ENCODE measurements at regions not wholly inside any gene's neighbourhood (a gene's known extent, or its start where the extent isn't known, plus 50 kb on each side); places are given as distances from the start of the nearest gene placed in this dataset.

DNA sequence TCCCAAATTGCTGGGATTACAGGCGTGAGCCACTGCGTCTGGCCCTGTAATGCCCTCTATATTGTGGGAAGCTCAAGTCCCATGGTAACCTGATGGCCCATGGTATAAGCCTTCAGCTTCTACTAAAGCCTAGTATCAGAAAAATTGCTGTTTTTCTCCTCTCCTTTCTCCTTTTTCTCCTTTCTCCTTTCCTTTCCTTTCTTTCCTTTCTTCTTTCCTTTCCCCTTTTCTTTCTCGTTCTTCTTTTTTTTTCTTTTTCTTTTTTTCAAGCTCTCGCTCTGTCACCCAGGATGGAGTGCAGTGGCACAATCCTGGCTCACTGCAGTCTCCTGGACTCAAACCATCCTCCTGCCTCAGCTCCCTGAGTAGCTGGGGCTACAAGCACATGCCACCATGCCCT, 740.7 kb downstream of the FAM133A start:
- no peaks in the 10 kb centered on the region for H3K27me3 ChIP-seq (ENCODE audit: insufficient read depth)
- Mint-ChIP-seq H3K9me3 (no peaks in the 10 kb centered on the region; the same call in 2 of the 3 replicates), H3K4me3 (no peak overlapping the region), H3K27me3 (ENCODE audit: insufficient read depth, low read depth, poor library complexity) (no peaks in the 10 kb centered on the region), H3K27ac (no peak overlapping the region), H3K36me3 (ENCODE audit: low read depth) (no peaks in the 10 kb centered on the region), H3K4me1 (no peaks in the 10 kb centered on the region)
- H2AFZ ChIP-seq: no peak overlapping the region
- TF ChIP-seq JUNB (IDR thresholded peaks at IDR 0.05; ENCODE audit: unreplicated experiment) (no peak), EZH2phosphoT487 (IDR thresholded peaks at IDR 0.05; ENCODE audit: unreplicated experiment) (no peak), STAT1 (IDR thresholded peaks at IDR 0.05; ENCODE audit: unreplicated experiment) (no peak), CREB1 (CRISPR knock-in tag; IDR thresholded peaks at IDR 0.05; ENCODE audit: low read depth) (no peak), EZH2 (IDR thresholded peaks at IDR 0.05; ENCODE audit: low read depth, unreplicated experiment) (no peak), POLR2AphosphoS5 (IDR thresholded peaks at IDR 0.05; ENCODE audit: low read depth) (no peak), ZNF114 (CRISPR knock-in tag; IDR thresholded peaks at IDR 0.05) (no peak)
- TF ChIP-seq, protein P1, sequence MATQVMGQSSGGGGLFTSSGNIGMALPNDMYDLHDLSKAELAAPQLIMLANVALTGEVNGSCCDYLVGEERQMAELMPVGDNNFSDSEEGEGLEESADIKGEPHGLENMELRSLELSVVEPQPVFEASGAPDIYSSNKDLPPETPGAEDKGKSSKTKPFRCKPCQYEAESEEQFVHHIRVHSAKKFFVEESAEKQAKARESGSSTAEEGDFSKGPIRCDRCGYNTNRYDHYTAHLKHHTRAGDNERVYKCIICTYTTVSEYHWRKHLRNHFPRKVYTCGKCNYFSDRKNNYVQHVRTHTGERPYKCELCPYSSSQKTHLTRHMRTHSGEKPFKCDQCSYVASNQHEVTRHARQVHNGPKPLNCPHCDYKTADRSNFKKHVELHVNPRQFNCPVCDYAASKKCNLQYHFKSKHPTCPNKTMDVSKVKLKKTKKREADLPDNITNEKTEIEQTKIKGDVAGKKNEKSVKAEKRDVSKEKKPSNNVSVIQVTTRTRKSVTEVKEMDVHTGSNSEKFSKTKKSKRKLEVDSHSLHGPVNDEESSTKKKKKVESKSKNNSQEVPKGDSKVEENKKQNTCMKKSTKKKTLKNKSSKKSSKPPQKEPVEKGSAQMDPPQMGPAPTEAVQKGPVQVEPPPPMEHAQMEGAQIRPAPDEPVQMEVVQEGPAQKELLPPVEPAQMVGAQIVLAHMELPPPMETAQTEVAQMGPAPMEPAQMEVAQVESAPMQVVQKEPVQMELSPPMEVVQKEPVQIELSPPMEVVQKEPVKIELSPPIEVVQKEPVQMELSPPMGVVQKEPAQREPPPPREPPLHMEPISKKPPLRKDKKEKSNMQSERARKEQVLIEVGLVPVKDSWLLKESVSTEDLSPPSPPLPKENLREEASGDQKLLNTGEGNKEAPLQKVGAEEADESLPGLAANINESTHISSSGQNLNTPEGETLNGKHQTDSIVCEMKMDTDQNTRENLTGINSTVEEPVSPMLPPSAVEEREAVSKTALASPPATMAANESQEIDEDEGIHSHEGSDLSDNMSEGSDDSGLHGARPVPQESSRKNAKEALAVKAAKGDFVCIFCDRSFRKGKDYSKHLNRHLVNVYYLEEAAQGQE (IDR thresholded peaks at IDR 0.05; ENCODE audit: unreplicated experiment): no peak
- TF ChIP-seq, protein P2, sequence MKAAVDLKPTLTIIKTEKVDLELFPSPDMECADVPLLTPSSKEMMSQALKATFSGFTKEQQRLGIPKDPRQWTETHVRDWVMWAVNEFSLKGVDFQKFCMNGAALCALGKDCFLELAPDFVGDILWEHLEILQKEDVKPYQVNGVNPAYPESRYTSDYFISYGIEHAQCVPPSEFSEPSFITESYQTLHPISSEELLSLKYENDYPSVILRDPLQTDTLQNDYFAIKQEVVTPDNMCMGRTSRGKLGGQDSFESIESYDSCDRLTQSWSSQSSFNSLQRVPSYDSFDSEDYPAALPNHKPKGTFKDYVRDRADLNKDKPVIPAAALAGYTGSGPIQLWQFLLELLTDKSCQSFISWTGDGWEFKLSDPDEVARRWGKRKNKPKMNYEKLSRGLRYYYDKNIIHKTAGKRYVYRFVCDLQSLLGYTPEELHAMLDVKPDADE (IDR thresholded peaks at IDR 0.05): no peak
- H4K20me1 ChIP-seq (replicated peaks; ENCODE audit: insufficient read depth): no peaks in the 10 kb centered on the region
- H3K4me1 ChIP-seq (ENCODE audit: insufficient read depth): no peaks in the 10 kb centered on the region
- H3F3A ChIP-seq (replicated peaks; ENCODE audit: low read depth): no peaks in the 10 kb centered on the region
- no peaks in the 10 kb centered on the region for H3K36me3 ChIP-seq (ENCODE audit: insufficient read depth)
- no peak overlapping the region for H3K27ac ChIP-seq (ENCODE audit: low read depth)
- H3K4me3 ChIP-seq: no peak overlapping the region
- no peaks in the 10 kb centered on the region for H3K9me2 ChIP-seq (ENCODE audit: insufficient read depth)
- no peak overlapping the region for H3K4me2 ChIP-seq
- no peak for ATAC-seq
- H3K79me2 ChIP-seq (replicated peaks; ENCODE audit: insufficient read depth): no peaks in the 10 kb centered on the region
- DNase-seq (ENCODE audit: low spot score): no peak

DNA sequence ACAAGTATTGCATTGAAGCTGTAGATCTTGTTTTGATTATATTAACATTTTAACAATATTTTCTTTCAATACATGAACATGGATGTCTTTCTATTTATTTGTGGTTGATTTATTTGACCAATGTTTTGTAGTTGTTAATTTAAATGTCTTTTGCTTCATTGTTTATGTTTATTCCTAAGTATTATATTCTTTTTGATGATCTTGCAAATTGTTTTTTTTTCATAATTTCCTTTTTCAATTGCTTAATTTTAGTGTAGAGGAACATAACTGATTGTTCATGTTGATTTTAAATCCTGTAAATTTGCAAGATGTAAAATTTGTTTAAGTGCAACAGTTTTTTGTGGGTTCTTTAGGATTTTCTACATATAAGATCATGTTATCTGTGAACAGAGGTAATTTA, 744.1 kb downstream of the FAM133A start:
- Histone ChIP-seq H3K27ac (ENCODE audit: low read depth) (no peak overlapping the region), H3K4me2 (no peak overlapping the region), H3K9me2 (ENCODE audit: insufficient read depth) (no peaks in the 10 kb centered on the region), H3K27me3 (ENCODE audit: insufficient read depth) (no peaks in the 10 kb centered on the region), H4K20me1 (replicated peaks; ENCODE audit: insufficient read depth) (no peaks in the 10 kb centered on the region), H2AFZ (no peak overlapping the region), H3K4me1 (ENCODE audit: insufficient read depth) (no peaks in the 10 kb centered on the region), H3F3A (replicated peaks; ENCODE audit: low read depth) (no peaks in the 10 kb centered on the region), H3K36me3 (ENCODE audit: insufficient read depth) (no peaks in the 10 kb centered on the region), H3K79me2 (replicated peaks; ENCODE audit: insufficient read depth) (no peaks in the 10 kb centered on the region), H3K4me3 (no peak overlapping the region)
- H3K27me3 Mint-ChIP-seq (ENCODE audit: insufficient read depth, low read depth, poor library complexity): no peaks in the 10 kb centered on the region
- H3K36me3 Mint-ChIP-seq (ENCODE audit: low read depth): peaks cover 5% of the 10 kb centered on the region; the same call in 1 of the 3 replicates
- ATAC-seq (no peak), DNase-seq (ENCODE audit: low spot score) (no peak)
- no peak overlapping the region for H3K4me3 Mint-ChIP-seq
- H3K9me3 Mint-ChIP-seq: peaks cover 9% of the 10 kb centered on the region; the same call in 2 of the 3 replicates
- H3K27ac Mint-ChIP-seq: no peak overlapping the region
- no peaks in the 10 kb centered on the region for H3K4me1 Mint-ChIP-seq
- TF ChIP-seq, protein P3, sequence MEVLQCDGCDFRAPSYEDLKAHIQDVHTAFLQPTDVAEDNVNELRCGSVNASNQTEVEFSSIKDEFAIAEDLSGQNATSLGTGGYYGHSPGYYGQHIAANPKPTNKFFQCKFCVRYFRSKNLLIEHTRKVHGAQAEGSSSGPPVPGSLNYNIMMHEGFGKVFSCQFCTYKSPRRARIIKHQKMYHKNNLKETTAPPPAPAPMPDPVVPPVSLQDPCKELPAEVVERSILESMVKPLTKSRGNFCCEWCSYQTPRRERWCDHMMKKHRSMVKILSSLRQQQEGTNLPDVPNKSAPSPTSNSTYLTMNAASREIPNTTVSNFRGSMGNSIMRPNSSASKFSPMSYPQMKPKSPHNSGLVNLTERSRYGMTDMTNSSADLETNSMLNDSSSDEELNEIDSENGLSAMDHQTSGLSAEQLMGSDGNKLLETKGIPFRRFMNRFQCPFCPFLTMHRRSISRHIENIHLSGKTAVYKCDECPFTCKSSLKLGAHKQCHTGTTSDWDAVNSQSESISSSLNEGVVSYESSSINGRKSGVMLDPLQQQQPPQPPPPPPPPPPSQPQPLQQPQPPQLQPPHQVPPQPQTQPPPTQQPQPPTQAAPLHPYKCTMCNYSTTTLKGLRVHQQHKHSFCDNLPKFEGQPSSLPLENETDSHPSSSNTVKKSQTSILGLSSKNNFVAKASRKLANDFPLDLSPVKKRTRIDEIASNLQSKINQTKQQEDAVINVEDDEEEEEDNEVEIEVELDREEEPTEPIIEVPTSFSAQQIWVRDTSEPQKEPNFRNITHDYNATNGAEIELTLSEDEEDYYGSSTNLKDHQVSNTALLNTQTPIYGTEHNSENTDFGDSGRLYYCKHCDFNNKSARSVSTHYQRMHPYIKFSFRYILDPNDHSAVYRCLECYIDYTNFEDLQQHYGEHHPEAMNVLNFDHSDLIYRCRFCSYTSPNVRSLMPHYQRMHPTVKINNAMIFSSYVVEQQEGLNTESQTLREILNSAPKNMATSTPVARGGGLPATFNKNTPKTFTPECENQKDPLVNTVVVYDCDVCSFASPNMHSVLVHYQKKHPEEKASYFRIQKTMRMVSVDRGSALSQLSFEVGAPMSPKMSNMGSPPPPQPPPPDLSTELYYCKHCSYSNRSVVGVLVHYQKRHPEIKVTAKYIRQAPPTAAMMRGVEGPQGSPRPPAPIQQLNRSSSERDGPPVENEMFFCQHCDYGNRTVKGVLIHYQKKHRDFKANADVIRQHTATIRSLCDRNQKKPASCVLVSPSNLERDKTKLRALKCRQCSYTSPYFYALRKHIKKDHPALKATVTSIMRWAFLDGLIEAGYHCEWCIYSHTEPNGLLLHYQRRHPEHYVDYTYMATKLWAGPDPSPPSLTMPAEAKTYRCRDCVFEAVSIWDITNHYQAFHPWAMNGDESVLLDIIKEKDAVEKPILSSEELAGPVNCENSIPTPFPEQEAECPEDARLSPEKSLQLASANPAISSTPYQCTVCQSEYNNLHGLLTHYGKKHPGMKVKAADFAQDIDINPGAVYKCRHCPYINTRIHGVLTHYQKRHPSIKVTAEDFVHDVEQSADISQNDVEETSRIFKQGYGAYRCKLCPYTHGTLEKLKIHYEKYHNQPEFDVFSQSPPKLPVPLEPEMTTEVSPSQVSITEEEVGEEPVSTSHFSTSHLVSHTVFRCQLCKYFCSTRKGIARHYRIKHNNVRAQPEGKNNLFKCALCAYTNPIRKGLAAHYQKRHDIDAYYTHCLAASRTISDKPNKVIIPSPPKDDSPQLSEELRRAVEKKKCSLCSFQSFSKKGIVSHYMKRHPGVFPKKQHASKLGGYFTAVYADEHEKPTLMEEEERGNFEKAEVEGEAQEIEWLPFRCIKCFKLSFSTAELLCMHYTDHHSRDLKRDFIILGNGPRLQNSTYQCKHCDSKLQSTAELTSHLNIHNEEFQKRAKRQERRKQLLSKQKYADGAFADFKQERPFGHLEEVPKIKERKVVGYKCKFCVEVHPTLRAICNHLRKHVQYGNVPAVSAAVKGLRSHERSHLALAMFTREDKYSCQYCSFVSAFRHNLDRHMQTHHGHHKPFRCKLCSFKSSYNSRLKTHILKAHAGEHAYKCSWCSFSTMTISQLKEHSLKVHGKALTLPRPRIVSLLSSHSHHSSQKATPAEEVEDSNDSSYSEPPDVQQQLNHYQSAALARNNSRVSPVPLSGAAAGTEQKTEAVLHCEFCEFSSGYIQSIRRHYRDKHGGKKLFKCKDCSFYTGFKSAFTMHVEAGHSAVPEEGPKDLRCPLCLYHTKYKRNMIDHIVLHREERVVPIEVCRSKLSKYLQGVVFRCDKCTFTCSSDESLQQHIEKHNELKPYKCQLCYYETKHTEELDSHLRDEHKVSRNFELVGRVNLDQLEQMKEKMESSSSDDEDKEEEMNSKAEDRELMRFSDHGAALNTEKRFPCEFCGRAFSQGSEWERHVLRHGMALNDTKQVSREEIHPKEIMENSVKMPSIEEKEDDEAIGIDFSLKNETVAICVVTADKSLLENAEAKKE (CRISPR knock-in tag; IDR thresholded peaks at IDR 0.05): no peak
- TF ChIP-seq EZH2 (IDR thresholded peaks at IDR 0.05; ENCODE audit: low read depth, unreplicated experiment) (no peak), CREB1 (CRISPR knock-in tag; IDR thresholded peaks at IDR 0.05; ENCODE audit: low read depth) (no peak), NANOG (IDR thresholded peaks at IDR 0.05; ENCODE audit: borderline replicate concordance) (no peak), EZH2phosphoT487 (IDR thresholded peaks at IDR 0.05; ENCODE audit: unreplicated experiment) (no peak), STAT1 (IDR thresholded peaks at IDR 0.05; ENCODE audit: unreplicated experiment) (no peak), ZNF114 (CRISPR knock-in tag; IDR thresholded peaks at IDR 0.05) (no peak)

Data from GM23338 (cell line).